ENCODE measurements at regions not wholly inside any gene's neighbourhood (a gene's known extent, or its start where the extent isn't known, plus 50 kb on each side); places are given as distances from the start of the nearest gene placed in this dataset.
"Not testable (repeated sequence)": the region's sequence is repeated elsewhere in the genome, so short reads cannot be mapped to it uniquely, and the experiment has no call there.

DNA sequence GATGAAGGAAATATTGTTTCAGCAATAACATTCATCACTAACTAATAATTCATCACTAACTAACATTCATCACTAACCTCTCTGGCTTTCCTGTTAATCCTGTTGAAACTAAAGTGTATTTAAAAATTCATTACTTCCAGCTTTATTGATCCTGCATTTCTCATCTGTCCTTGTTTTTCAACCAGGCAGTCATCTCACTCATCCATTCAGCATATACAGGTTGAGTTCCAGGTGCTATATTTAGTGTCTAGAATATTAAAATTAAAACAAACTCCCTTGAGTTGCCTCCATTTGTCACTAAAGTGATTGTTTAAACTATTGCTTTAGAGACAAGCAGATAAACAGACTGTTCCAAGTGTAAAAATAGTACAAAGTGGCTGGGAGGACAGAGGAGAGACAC is 58.1 kb downstream of the ATXN7L3B start:
- DNase-seq: no peak

DNA sequence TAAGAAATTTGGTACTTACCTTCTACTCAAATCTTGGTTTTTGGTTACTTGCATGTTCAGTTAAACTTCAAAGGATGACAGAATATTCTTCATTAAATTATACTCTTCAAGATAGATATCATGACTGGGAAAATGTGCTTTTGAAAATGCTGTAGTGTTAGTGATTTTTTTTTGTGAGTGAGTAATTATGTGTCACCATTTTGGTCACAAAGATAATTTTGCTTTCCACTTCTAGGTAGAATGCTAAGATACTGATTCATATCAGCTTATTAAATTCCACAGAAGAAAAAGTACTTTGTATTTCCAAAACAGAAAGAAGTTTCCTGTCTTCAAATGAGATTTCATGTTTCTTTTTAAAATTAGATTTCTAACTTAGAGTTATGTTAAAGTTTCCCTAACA is 61.2 kb downstream of the ATXN7L3B start:
- DNase-seq: peak; percentile 3

DNA sequence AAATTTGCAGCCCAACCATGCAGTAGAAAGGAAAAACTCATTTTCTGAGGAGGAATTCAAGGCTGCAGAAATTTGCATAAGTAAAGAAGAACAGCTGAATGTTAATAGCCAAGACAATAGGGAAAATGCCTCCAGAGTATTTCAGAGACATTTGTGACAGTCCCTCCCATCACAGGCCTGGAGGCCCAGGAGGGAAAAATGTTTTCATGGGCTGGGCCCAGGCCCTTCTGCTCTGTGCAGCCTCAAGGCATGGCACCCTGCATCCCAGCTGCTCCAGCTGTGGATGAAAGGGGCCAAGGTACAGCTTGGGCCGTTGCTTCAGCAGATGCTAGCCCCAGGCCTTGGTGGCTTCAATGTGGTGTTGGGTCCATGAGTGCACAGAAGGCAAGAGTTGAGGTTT is 62.3 kb downstream of the ATXN7L3B start:
- no peak for DNase-seq

DNA sequence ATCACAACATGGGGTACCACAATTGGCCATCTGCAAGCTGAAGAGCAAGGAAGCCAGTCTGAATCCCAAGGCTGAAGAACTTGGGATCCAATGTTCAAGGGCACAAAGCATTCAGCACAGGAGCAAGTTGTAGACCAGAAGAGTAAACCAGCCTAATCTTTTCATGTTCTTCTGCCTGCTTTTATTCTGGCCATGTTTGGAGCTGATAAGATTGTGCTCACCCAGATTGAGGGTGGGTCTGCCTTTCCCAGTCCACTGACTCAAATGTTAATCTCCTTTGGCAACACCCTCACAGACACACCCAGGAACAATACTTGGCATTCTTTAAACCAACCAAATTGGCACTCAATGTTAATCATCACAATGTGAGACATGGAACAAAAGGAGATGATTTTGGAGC is 63.2 kb downstream of the ATXN7L3B start:
- DNase-seq: not testable (repeated sequence)

DNA sequence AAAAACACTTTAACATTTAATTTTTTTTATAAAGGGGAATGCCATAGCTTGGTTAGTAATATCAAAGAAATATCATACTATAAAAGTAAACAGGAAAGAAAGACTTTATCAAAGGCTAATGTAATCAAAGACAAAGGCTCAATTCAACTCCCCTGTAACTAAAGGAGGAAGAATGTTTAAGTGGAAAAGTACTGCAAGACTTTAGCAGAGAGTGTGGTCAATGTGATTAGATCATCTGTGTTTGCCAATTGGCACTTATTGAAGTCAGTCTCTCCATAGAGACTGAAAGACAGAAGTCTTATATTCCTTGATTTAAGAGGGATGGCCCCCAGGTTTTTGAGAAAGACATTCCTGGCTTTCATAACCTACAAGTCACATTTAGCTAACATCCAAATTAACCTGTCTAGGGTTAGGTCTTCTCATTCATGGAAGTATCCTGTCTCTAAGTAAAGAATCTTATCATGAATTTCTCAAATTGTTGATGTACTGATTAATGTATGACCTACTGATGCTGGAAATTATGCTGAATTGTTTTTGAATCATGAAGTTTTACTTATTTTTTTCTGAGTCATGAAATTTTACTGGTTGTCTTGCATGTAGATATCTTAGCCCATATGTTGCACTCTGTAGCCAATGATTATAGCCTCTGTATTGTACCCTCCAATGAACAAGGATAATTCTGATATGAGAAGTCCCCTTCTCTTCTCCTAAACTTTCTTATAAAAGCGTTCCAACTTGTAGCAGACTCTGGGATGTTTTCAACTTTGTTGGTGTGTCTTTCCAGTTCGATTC is 65.4 kb downstream of the ATXN7L3B start:
- DNase-seq: peak; percentile 2

DNA sequence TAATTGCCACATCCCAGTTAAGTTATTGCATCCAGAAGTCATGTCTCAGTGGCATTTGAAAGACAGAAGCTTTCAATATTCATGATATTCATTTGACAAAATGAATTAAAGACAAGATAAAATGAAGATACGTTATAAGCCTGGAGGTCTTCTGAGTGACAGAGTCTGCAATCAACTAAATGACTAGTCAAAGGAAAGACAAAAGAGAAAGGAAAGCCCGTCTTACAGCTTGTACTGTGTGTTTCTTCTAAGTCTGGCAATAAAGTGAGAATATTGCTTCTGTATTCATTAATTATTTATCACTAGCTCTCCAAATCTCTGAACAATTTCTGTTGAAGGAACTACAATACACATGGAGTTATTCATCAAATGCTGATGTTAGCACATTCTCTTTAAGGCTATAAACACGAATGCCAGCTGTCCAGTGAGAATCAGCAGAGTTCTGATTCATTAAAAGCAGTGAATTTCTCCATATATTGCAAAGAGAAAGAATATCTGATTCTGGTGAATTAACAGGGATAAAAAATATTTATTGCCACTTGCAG is 70.7 kb downstream of the ATXN7L3B start:
- no peak for DNase-seq

DNA sequence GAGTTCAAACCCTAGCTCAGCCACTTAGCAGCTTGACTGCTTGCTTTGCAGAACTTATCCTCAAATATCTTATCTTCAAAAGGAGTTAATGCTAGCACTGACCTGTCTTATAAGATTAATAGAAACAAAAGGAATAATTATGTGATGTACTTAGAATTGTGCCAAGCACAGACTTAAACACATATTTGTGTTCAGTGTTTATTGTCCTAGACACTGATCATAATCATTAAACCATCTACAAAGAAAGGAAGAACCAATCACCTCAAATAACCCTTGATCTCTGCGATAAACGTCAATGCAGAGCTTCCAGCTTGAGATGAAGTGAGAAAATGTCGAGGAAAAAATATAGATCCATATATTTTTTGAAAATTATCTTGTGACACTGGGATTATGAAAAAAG is 73.1 kb downstream of the ATXN7L3B start:
- DNase-seq: no peak

DNA sequence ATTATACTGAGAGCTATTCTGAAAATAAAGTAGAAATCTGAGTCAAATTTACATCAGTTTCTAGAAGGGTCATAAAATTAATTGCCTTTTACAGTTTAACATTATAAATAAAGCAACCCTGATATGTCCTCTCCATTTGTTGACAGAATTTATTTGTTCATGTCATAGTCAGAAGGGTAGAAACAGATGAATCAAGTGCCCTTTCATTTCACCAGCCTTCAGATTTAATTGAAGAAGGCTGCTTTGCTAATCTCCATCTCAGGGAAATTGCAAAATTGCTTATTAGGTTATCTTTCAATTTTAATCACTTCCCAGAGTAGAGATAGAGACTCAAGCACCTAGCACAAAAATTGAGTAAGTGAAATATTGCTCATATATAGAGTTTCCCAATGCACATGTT is 76.8 kb downstream of the ATXN7L3B start:
- no peak for DNase-seq

DNA sequence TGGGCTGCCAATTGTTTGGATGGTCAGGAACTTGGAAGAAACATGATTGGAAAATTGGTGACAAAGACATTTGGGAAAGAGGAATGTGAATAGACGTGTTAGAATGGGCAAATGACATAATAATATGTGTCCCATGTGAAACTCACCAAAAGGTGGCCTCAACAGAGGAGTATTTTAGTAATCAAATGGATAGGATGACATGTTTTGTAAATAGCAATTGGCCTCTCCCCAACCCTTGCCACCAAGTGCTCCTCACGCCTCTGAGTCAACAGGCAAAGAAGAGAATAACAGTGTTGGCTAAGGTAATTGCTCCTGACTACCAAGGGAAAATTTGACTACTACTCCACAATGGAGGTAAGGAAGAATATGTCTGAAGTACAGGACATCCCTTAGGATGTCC is 81.4 kb downstream of the ATXN7L3B start:
- no peak for DNase-seq

DNA sequence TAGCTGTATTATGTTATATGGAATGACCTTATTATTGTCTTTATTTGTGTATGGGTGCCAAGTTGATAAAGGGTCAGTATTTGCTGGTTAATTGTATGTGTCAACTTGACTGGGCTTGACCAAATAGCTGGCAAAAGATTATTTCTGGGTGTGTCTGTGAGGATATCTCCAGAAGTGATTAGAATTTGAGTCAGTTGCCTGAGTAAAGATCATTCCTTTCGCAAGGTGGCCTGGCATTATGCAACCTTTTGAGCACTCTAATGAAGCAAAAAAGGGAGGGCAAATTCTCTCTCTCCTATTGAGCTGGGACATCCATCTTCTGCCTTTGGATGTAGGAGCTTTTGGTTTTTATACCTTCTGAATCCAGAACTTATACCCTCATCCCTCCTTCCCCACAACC is 82.2 kb downstream of the ATXN7L3B start:
- peak; percentile 12 for DNase-seq

DNA sequence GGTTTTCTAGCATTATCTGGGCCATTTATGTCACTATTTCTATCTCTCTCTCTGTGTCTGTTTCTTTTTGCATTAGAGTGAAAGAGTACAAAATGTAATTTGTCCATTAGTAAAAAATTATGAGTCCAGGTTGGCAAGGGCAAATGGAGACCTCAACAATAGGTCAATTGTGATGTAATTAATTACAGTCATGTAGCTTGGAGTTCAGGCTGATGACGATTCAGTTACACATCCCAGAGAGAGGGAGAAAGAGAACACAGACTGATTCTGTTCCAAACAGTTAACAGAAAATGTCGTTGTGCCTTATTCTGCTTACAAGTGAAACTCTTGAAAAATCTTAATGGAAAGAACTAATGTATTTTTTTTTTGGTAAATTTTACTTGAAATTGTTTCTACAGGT is 83.3 kb downstream of the ATXN7L3B start:
- no peak for DNase-seq

DNA sequence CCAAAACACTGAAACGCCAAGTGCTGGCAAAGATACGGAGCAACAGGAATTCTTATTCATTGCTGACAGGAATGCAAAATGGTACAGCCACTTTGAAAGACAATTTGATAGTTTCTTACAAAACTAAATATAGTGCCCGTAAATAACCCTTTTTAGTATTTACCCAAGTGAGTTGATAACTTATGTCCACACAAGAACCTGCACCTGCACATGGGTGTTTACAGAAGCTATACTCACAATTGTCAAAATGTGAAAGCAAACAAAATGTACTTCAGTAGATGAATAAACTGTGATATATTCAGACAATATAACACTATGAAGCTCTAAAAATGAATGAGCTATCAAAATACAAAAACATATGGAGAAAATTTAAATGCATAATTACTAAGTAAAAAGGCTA is 86.6 kb downstream of the ATXN7L3B start:
- DNase-seq: no peak

DNA sequence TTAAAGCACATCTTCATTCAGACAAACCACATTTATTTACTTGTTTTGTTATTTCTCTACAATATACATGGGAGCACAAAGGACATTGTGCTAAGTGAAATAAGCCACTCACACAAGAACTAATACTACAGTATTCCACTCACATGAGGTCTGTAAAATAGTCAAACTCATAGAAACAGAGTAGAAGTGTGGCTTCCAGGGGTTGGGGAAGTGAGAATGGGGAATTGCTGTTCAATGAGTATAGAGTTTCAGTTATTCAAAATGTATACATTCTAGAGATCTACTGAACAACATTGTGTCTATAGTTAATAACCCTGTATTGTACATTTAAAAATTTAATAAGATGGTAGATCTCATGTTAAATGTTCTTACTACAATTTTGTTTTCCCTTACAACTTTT is 88.8 kb downstream of the ATXN7L3B start:
- no peak for DNase-seq

DNA sequence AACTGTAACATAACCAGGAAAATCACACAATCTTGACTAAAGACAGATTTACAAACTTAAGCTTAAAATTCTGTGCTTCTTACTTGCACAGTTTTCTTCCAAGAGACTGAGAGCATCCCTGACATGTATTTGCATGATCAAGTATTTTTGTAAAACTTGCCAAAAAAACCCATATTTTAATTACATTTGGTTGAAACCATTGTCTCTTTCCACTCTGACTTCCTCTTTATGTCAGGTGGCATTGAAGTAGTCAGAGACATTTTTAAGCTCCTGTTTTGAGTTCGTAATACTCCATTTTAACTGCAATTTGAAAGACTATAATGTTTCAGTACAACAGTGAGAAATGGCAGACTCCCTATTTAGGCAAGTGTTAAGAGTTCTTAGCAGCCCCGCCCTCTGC is 103.6 kb downstream of the ATXN7L3B start:
- DNase-seq: no peak

DNA sequence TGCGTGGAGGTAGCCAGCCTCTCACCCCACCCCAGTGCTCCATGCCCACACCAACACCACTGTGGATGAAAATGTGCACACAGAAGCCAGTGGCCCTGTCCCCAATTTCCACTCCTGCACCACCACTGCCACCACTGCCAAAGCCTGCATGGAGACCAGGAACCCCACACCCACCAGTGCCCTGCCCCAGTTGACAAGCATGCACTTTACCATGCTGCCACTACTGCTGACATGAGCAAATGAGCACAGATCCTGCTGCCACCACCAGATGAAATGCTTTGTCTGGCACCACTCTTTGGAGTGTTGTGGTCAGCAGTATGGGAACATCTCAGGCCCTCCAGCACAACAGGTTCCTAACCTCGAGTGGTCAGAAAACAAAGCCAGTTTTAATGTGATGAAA is 104.1 kb downstream of the ATXN7L3B start:
- DNase-seq: no peak

DNA sequence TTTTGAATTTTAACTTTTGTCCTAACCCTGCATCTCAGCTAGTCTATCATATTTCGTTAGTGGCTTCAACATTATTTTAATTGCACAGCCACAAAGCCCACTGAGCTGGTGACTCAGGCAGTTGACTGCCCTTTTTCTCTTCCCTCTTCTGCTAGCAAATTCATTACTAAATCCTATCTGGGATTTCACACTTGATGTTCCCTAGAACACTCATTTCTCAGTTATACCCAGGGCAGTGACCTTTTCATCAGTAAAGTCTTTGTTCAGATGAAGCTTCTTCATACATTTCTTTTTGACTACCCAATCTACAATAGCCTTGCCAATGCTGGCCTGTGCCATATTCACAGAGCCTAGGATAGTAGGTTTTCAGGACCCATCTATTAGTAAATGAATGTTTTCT is 107.0 kb downstream of the ATXN7L3B start:
- no peak for DNase-seq

DNA sequence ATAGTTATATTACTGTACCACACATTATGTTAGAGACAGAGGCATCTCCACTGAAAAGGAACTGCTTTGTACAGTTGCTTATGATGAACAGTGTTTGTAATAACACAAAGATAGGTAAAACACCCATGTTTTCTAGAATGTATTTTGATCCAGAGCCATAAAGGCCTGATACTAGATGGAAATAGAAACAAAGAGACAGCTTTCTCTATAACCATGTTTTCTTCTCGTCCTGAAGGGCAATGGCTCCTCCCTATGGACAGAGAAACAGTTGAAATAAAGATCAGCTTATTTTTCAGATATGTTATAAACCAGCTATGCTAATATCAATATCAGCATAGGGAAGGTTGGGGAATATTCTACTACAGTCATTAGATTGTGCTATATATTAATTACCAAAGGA is 109.2 kb downstream of the ATXN7L3B start:
- DNase-seq: no peak

DNA sequence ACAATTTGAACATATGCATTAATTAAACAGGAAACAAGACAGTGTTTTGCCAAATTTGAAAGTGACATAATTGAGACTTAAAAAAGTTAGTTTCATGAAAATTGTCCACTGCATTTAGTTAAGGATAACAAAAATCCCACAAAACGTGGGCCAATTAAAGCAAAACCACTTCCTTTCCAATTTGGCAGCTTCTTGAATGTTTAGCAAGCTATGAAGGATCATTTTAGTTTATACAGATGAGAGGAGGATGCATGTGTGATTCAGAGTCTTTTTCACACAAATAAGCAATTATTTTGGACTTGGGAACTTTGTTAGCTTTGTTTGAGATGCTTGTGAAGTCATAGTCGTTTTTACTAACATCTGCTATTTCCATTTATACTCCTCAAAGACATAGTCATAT is 109.6 kb downstream of the ATXN7L3B start:
- no peak for DNase-seq

DNA sequence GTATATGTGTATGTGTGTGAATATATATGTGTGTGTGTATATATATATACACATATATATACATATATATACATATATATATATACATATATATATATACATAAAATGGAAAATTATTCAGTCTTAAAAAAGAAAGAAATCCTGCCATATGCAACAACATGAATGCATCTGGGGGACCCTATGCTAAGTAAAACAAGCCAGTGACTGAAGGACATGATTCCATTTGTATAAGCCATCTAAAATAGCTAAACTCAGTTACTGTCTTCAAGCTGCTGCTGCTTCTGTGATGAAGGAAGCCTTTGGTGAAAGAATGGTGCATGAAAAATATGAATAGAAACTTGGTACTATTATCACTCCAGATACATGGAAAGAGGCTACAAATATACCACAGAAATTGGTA is 118.6 kb downstream of the ATXN7L3B start:
- no peak for DNase-seq

DNA sequence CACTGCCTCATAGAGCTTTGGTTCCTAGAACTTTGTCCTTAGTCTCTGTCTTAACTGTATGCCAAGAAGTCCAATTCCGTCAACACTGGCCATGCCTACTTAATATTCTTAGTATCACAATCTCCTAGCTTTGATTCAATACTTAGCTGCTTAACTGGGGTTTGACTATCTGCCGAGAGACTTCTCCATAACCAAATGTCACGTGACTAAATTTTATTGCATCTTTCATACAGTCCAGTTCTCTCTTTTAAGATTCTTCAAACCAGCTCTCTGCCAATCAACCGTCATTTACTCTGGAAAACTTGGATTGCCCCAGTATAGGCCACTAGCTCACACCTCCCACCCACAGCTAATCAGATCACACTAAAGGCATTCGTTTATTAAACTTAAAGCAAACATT is 122.8 kb downstream of the ATXN7L3B start:
- DNase-seq: no peak

DNA sequence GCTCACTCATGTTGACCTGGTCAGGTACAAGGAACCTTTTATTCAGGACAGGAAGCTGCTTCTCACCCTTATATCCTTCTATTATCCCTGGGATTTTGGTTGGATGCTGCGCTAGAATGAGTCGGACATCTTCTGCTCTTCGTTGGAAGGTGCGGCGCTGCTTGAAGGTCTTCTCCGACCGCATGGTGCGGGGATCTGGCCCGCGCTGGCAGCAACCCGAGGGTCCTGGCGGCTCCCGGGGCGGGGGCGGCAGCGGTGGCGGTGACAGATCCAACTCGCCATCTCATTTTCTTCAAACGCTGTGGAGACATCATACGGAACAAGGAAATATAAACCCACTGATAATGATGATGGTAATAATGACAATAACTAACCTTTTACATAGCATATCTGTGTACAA is 126.3 kb downstream of the ATXN7L3B start:
- no peak for DNase-seq

DNA sequence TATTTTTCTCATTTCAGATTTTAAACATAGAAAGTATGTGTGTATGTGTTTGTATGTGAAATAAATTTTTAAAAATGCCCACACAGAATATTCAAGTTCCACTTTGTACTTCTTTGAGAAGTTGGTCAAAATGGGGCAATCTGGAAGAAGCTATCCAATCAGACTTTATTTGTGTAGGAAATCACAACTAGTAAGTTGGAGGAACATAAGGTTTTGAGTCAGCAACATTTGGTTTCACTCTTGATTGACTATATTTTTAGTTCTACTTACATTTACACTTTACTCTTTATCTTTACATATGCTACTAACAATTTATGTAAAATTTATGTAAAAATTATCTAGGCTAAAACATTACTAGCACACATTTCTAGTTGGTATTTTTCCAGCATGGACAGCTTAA is 128.1 kb downstream of the ATXN7L3B start:
- no peak for DNase-seq

DNA sequence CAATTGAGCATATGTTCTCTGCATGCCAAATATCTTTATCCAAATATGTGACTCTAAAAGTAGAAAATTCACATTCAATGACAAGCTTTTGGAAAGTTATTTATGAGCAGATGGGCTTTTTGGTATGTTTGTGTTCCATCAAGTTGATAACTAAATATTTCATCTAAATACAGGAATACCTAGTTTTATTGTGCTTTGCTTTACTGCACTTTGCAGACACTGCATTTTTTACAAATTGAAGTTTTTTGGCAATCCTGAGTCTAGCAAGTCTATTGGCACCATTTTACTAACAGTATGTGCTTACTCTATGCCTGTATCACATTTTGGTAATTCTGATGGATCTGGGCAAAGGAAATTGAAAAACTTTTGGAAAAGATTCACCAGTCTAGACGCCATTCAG is 133.8 kb downstream of the ATXN7L3B start:
- DNase-seq: no peak

DNA sequence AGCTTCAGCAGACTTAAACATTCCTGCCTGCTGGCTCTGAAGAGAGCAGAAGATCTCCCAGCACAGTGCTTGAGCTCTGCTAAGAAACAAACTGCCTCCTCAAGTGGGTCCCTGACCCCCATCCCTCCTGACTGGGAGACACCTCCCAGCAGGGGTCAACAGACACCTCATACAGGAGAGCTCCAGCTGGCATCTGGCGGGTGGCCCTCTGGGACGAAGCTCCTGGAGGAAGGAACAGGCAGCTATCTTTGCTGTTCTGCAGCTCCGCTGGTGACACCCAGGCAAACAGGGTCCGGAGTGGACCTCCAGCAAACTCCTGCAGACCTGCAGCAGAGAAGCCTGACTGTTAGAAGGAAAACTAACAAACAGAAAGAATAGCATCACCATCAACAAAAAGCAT is 139.3 kb downstream of the ATXN7L3B start:
- DNase-seq: not testable (repeated sequence)

DNA sequence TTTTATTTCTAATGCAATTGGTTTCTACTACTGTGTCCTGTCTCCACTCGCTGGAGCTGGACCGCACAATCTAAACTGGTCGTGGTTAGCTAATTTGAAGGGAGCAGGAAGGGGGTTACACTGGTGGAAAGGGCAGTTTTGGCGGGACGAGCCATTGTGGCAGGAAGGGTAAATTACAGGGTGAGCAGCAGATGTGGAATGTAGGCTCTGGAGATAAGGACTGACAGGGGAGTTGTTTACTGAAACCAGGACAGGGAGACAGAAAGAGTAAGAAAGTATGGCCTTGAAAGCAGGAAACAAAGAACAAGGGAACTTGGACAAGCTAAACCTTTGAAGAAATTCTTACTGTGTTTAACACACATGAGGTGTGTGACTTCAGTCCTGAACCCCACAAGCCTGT is 147.8 kb downstream of the ATXN7L3B start:
- no peak for DNase-seq

Measured in NCI-H226 (cell line).